HG02885 (cell line): ENCODE measurements at regions not wholly inside any gene's neighbourhood (a gene's known extent, or its start where the extent isn't known, plus 50 kb on each side); places are given as distances from the start of the nearest gene placed in this dataset.
A peak's percentile ranks its signal among the peaks of the same experiment; 100 is the strongest.
"Not testable (repeated sequence)": the region's sequence is repeated elsewhere in the genome, so short reads cannot be mapped to it uniquely, and the experiment has no call there.

Source experiments
- ATAC-seq: cut with Tn5 transposase; IDR thresholded peaks from one replicate; pipeline ENCODE4 v1.9.1; 2021; ENCODE audit warnings: mild to moderate bottlenecking; ENCODE audit not compliant: unreplicated experiment, poor library complexity

- ATAC-seq, result no peak
Measured at GRCh38 chr4:169899295-169899694, 126.9 kb downstream of the MFAP3L start.

- ATAC-seq, result no peak
Measured at GRCh38 chr4:169898095-169898494, 128.1 kb downstream of the MFAP3L start.

- not testable (repeated sequence) for ATAC-seq
Measured at GRCh38 chr4:169894767-169895166, 131.4 kb downstream of the MFAP3L start.

- no peak for ATAC-seq
Measured at GRCh38 chr4:169885893-169886292, 128.1 kb upstream of the HPF1 start.

GRCh38 chr4:169881769-169882168 is 124.0 kb upstream of the HPF1 start:
- ATAC-seq, result no peak

- no peak for ATAC-seq
Measured at GRCh38 chr4:169870507-169870906, 112.8 kb upstream of the HPF1 start.

GRCh38 chr4:169869490-169869889 is 111.7 kb upstream of the HPF1 start:
- no peak for ATAC-seq

GRCh38 chr4:169861593-169861992 is 103.8 kb upstream of the HPF1 start:
- ATAC-seq, result no peak

- no peak for ATAC-seq
Measured at GRCh38 chr4:169859366-169860216, 101.8 kb upstream of the HPF1 start.

- ATAC-seq, result no peak
Measured at GRCh38 chr4:169854090-169854489, 96.3 kb upstream of the HPF1 start.

- no peak for ATAC-seq
Measured at GRCh38 chr4:169852481-169852880, 94.7 kb upstream of the HPF1 start.

GRCh38 chr4:169851750-169852149 is 94.0 kb upstream of the HPF1 start:
- ATAC-seq, result no peak

GRCh38 chr4:169849456-169849855 is 91.7 kb upstream of the HPF1 start:
- no peak for ATAC-seq

- ATAC-seq, result no peak
Measured at GRCh38 chr4:169848018-169848417, 90.3 kb upstream of the HPF1 start.

GRCh38 chr4:169847171-169847570 is 89.4 kb upstream of the HPF1 start:
- no peak for ATAC-seq

- ATAC-seq, result no peak
Measured at GRCh38 chr4:169846396-169846795, 88.7 kb upstream of the HPF1 start.

- no peak for ATAC-seq
Measured at GRCh38 chr4:169841776-169842175, 84.0 kb upstream of the HPF1 start.

- no peak for ATAC-seq
Measured at GRCh38 chr4:169840554-169840953, 82.8 kb upstream of the HPF1 start.

GRCh38 chr4:169828329-169828728 is 70.6 kb upstream of the HPF1 start:
- ATAC-seq, result not testable (repeated sequence)

- ATAC-seq, result peak; percentile 86
Measured at GRCh38 chr4:169826634-169827187, 69.0 kb upstream of the HPF1 start.

GRCh38 chr4:169823685-169824084 is 65.9 kb upstream of the HPF1 start:
- no peak for ATAC-seq

GRCh38 chr4:169821402-169821801 is 63.7 kb upstream of the HPF1 start:
- ATAC-seq, result no peak
